ENCODE measurements at regions not wholly inside any gene's neighbourhood (a gene's known extent, or its start where the extent isn't known, plus 50 kb on each side); places are given as distances from the start of the nearest gene placed in this dataset.

GRCh38 chr11:127350476-127350875, 349.9 kb upstream of the KIRREL3 start:
- TF ChIP-seq CTCF (IDR thresholded peaks at IDR 0.05; ENCODE audit: low read depth, low read length) = no peak
- no peak for TF ChIP-seq EZH2phosphoT487 (IDR thresholded peaks at IDR 0.05; ENCODE audit: low read depth)

All from OCI-LY3 (cell line).